NCI-H82 treated with DMSO at 0.1 percent for 48 hours (cell line): ENCODE measurements at regions not wholly inside any gene's neighbourhood (a gene's known extent, or its start where the extent isn't known, plus 50 kb on each side); places are given as distances from the start of the nearest gene placed in this dataset.
"Not testable (repeated sequence)": the region's sequence is repeated elsewhere in the genome, so short reads cannot be mapped to it uniquely, and the experiment has no call there.

Experiments
- DNase-seq: peaks from one replicate; lab custom pipeline; 2025; ENCODE audit not compliant: unreplicated experiment; lab: John Stamatoyannopoulos, UW

GRCh38 chr2:114248648-114249047 is 193.8 kb upstream of the DPP10 start:
- no peak for DNase-seq

GRCh38 chr2:114252713-114253112 is 189.7 kb upstream of the DPP10 start:
- DNase-seq, result no peak

- no peak for DNase-seq
Measured at GRCh38 chr2:114254875-114255274, 187.6 kb upstream of the DPP10 start.

GRCh38 chr2:114259389-114259788 is 183.1 kb upstream of the DPP10 start:
- DNase-seq, result no peak

- no peak for DNase-seq
Measured at GRCh38 chr2:114261366-114261765, 181.1 kb upstream of the DPP10 start.

- DNase-seq, result no peak
Measured at GRCh38 chr2:114265261-114265660, 177.2 kb upstream of the DPP10 start.

- DNase-seq, result no peak
Measured at GRCh38 chr2:114274957-114275356, 167.5 kb upstream of the DPP10 start.

GRCh38 chr2:114281188-114281587 is 161.3 kb upstream of the DPP10 start:
- no peak for DNase-seq

GRCh38 chr2:114283774-114284173 is 158.7 kb upstream of the DPP10 start:
- DNase-seq, result no peak

GRCh38 chr2:114286438-114286837 is 156.0 kb upstream of the DPP10 start:
- no peak for DNase-seq

GRCh38 chr2:114293355-114293754 is 149.1 kb upstream of the DPP10 start:
- DNase-seq, result no peak

- no peak for DNase-seq
Measured at GRCh38 chr2:114294741-114295140, 147.7 kb upstream of the DPP10 start.

GRCh38 chr2:114300351-114300750 is 142.1 kb upstream of the DPP10 start:
- not testable (repeated sequence) for DNase-seq

GRCh38 chr2:114316532-114317300 is 125.7 kb upstream of the DPP10 start:
- no peak for DNase-seq

- DNase-seq, result no peak
Measured at GRCh38 chr2:114330594-114330993, 111.8 kb upstream of the DPP10 start.

- no peak for DNase-seq
Measured at GRCh38 chr2:114331934-114332333, 110.5 kb upstream of the DPP10 start.

GRCh38 chr2:114345246-114345645 is 97.2 kb upstream of the DPP10 start:
- DNase-seq, result no peak

- no peak for DNase-seq
Measured at GRCh38 chr2:114346658-114347057, 95.8 kb upstream of the DPP10 start.

- no peak for DNase-seq
Measured at GRCh38 chr2:114350186-114350725, 92.2 kb upstream of the DPP10 start.

- DNase-seq, result no peak
Measured at GRCh38 chr2:114352988-114353387, 89.5 kb upstream of the DPP10 start.

GRCh38 chr2:114354199-114354598 is 88.2 kb upstream of the DPP10 start:
- DNase-seq, result no peak

- DNase-seq, result no peak
Measured at GRCh38 chr2:114368705-114369104, 73.7 kb upstream of the DPP10 start.

- DNase-seq, result not testable (repeated sequence)
Measured at GRCh38 chr2:114371721-114372120, 70.7 kb upstream of the DPP10 start.
